ENCODE measurements at regions not wholly inside any gene's neighbourhood (a gene's known extent, or its start where the extent isn't known, plus 50 kb on each side); places are given as distances from the start of the nearest gene placed in this dataset.

GRCh38 chr19:31140717-31141116 is 208.5 kb downstream of the TSHZ3 start:
- no peak overlapping the region for H3K27ac ChIP-seq (ENCODE audit: low read length)
- H3K9ac ChIP-seq (ENCODE audit: low read length) = no peak overlapping the region
- H3F3A ChIP-seq (ENCODE audit: insufficient read depth, low read length, poor library complexity, severe bottlenecking) = no peaks in the 10 kb centered on the region
- H4K20me1 ChIP-seq (ENCODE audit: insufficient read depth) = no peaks in the 10 kb centered on the region
- no peaks in the 10 kb centered on the region for H3K36me3 ChIP-seq (ENCODE audit: insufficient read depth, low read length)
- no peaks in the 10 kb centered on the region for H3K9me3 ChIP-seq (ENCODE audit: low read length)
- no peaks in the 10 kb centered on the region for H3K9me2 ChIP-seq (ENCODE audit: insufficient read depth, low read length)
- no peak overlapping the region for H3K4me2 ChIP-seq (ENCODE audit: low read length)
- H3K79me2 ChIP-seq (replicated peaks; ENCODE audit: insufficient read depth, low read length) = no peaks in the 10 kb centered on the region
- H3K27me3 ChIP-seq (ENCODE audit: insufficient read depth, low read depth, low read length) = peaks cover 12% of the 10 kb centered on the region
- H2AFZ ChIP-seq (ENCODE audit: low read depth, low read length) = no peak overlapping the region
- TF ChIP-seq POLR2AphosphoS5 (IDR thresholded peaks at IDR 0.05) = no peak
- no peak for TF ChIP-seq RAD21 (conservative IDR thresholded peaks at IDR 0.05)
- no peak overlapping the region for H3K4me3 ChIP-seq (ENCODE audit: low read length)

DNA sequence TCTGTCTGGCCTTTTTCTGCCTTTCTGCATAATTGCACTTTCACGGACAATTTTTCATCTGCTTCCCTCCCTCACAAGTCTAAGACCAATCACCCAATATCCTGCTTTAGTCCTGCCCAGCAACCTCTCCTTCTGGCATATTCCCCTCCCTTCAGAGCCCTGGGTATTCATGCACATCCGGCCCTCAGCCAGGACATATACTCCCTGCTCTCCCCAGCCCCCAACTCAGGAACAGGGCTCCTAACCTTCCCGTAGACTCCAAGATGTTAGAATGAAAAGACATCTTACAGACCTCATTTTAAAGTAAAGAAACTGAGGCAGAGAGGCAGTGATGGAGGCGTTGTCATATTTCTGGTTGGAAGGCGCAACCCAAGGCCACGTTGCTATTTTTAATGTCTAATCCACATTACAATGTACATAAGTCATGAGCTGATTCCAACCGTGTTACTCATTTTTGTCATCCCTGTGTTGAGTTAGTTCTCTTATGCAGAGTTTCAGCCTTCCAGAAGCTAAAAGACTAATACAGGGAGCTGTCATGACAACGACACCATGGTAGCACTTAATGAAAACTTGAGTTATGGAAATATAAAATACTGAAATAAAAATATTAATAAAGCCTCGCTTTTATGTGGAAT is 209.2 kb downstream of the TSHZ3 start:
- Histone ChIP-seq H4K20me1 (ENCODE audit: insufficient read depth) (no peaks in the 10 kb centered on the region), H3K36me3 (ENCODE audit: insufficient read depth, low read length) (no peaks in the 10 kb centered on the region), H2AFZ (ENCODE audit: low read depth, low read length) (no peak overlapping the region), H3K9me3 (ENCODE audit: low read length) (no peaks in the 10 kb centered on the region), H3K4me2 (ENCODE audit: low read length) (no peak overlapping the region), H3K9ac (ENCODE audit: low read length) (no peak overlapping the region), H3K79me2 (replicated peaks; ENCODE audit: insufficient read depth, low read length) (no peaks in the 10 kb centered on the region), H3K27me3 (ENCODE audit: insufficient read depth, low read depth, low read length) (peaks cover 12% of the 10 kb centered on the region), H3F3A (ENCODE audit: insufficient read depth, low read length, poor library complexity, severe bottlenecking) (no peaks in the 10 kb centered on the region), H3K9me2 (ENCODE audit: insufficient read depth, low read length) (no peaks in the 10 kb centered on the region), H3K4me3 (ENCODE audit: low read length) (no peak overlapping the region), H3K27ac (ENCODE audit: low read length) (no peak overlapping the region)
- no peak for TF ChIP-seq EP300 (conservative IDR thresholded peaks at IDR 0.05; ENCODE audit: poor library complexity, severe bottlenecking)
- TF ChIP-seq SMC3 (conservative IDR thresholded peaks at IDR 0.05; ENCODE audit: poor library complexity) = no peak
- TF ChIP-seq TAF1 (IDR thresholded peaks at IDR 0.05; ENCODE audit: low read depth) = no peak
- TF ChIP-seq MXI1 (conservative IDR thresholded peaks at IDR 0.05; ENCODE audit: poor library complexity, severe bottlenecking) = no peak
- TF ChIP-seq, protein P1, sequence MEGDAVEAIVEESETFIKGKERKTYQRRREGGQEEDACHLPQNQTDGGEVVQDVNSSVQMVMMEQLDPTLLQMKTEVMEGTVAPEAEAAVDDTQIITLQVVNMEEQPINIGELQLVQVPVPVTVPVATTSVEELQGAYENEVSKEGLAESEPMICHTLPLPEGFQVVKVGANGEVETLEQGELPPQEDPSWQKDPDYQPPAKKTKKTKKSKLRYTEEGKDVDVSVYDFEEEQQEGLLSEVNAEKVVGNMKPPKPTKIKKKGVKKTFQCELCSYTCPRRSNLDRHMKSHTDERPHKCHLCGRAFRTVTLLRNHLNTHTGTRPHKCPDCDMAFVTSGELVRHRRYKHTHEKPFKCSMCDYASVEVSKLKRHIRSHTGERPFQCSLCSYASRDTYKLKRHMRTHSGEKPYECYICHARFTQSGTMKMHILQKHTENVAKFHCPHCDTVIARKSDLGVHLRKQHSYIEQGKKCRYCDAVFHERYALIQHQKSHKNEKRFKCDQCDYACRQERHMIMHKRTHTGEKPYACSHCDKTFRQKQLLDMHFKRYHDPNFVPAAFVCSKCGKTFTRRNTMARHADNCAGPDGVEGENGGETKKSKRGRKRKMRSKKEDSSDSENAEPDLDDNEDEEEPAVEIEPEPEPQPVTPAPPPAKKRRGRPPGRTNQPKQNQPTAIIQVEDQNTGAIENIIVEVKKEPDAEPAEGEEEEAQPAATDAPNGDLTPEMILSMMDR (IDR thresholded peaks at IDR 0.05; ENCODE audit: poor library complexity, severe bottlenecking) = no peak

DNA sequence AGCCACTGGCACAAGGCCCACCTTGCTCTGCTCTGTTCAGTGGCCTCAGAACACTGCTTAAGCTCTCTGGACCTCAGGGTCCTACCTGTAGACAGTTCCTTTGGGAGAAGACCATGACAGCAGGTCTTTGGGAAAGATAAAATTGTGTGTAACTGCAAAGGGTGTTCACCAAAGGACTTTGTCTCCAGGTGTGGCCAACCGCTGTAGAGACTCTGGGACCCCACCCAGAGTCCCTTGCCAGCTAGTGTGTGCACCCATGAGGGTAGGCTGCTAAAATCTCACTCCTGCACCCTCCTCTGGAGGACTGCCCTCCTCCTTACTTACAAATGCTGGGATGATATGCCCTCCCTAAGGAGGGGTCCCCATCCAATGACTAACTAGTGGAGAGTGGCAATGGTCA is 211.2 kb downstream of the TSHZ3 start:
- H3K9me2 ChIP-seq (ENCODE audit: insufficient read depth, low read length) = no peaks in the 10 kb centered on the region
- no peaks in the 10 kb centered on the region for H3K79me2 ChIP-seq (replicated peaks; ENCODE audit: insufficient read depth, low read length)
- no peak overlapping the region for H2AFZ ChIP-seq (ENCODE audit: low read depth, low read length)
- H3K4me3 ChIP-seq (ENCODE audit: low read length) = no peak overlapping the region
- no peak overlapping the region for H3K9ac ChIP-seq (ENCODE audit: low read length)
- TF ChIP-seq MXI1 (conservative IDR thresholded peaks at IDR 0.05; ENCODE audit: poor library complexity, severe bottlenecking) (no peak), REST (IDR thresholded peaks at IDR 0.05; ENCODE audit: borderline replicate concordance) (no peak), TAF1 (IDR thresholded peaks at IDR 0.05; ENCODE audit: low read depth) (no peak), EP300 (conservative IDR thresholded peaks at IDR 0.05; ENCODE audit: poor library complexity, severe bottlenecking) (no peak), SMC3 (conservative IDR thresholded peaks at IDR 0.05; ENCODE audit: poor library complexity) (no peak), RAD21 (conservative IDR thresholded peaks at IDR 0.05) (no peak)
- TF ChIP-seq, protein P1 (IDR thresholded peaks at IDR 0.05; ENCODE audit: poor library complexity, severe bottlenecking) = no peak
- H3F3A ChIP-seq (ENCODE audit: insufficient read depth, low read length, poor library complexity, severe bottlenecking) = no peaks in the 10 kb centered on the region
- H3K27me3 ChIP-seq (ENCODE audit: insufficient read depth, low read depth, low read length) = peaks cover 12% of the 10 kb centered on the region
- H3K27ac ChIP-seq (ENCODE audit: low read length) = no peak overlapping the region
- H3K9me3 ChIP-seq (ENCODE audit: low read length) = no peaks in the 10 kb centered on the region
- H3K4me2 ChIP-seq (ENCODE audit: low read length) = no peak overlapping the region
- no peaks in the 10 kb centered on the region for H4K20me1 ChIP-seq (ENCODE audit: insufficient read depth)
- H3K36me3 ChIP-seq (ENCODE audit: insufficient read depth, low read length) = no peaks in the 10 kb centered on the region

Measured in neural cell (in vitro differentiated cells).